ENCODE measurements at regions not wholly inside any gene's neighbourhood (a gene's known extent, or its start where the extent isn't known, plus 50 kb on each side); places are given as distances from the start of the nearest gene placed in this dataset.
"Not testable (repeated sequence)": the region's sequence is repeated elsewhere in the genome, so short reads cannot be mapped to it uniquely, and the experiment has no call there.

DNA sequence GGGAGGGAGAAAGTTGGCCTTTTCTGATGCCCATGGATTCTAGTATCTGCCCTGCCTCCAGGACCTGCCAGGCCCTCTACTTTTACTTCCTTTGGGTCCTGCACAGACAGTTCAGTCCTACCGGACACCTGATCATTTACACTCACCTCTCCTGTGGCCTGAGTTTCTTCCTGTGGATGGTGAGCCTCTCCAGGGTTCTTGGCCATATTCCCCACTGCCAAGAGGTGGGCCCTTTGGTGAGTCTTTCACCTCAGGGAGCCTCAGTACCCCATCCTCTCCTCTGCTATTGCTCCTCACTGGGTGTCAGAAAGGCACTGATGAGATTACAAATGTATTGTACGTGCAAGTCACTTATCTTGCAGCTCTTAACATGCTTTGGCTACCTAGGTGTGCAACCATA, 81.4 kb upstream of the ETV3 start:
- DNase-seq = no peak

DNA sequence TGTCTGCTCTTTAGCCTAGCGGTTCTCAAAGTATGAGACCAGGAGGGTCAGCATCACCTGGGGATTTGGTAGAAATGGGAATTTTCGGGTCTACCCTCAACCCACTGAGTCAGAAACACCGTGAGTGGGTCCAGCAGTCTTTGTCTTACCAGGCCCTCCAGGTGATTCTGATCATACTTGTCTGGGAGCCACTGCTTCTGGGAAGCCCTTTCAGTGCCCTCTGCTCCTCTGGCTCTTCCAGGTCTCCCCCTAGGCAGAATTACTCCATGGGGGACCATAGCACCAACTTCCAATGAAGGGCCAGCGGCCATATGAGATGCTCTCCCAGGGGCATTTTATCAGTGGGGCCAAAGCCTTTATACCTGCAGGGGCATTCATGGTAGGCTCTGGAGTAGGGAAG, 81.0 kb upstream of the ETV3 start:
- DNase-seq = no peak

DNA sequence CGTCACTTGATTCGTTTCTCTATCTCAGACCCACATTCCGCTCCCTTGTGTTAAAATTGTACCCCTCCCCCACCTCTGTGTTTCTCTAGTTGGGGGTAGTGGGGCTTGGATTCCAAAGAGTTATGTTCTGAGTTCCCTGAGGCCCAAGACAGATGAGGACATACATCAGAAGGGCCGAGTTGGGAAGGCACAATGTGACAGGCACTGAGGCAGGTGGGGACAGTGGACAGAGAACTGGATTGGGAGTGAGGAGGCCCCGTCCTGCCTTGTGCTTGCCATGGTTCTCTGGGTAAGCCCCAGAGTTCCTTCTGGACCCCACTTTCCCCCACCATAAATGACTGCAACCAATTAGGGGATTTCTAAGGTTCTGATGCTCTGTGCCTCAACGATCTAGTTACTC, 80.5 kb upstream of the ETV3 start:
- DNase-seq = no peak

DNA sequence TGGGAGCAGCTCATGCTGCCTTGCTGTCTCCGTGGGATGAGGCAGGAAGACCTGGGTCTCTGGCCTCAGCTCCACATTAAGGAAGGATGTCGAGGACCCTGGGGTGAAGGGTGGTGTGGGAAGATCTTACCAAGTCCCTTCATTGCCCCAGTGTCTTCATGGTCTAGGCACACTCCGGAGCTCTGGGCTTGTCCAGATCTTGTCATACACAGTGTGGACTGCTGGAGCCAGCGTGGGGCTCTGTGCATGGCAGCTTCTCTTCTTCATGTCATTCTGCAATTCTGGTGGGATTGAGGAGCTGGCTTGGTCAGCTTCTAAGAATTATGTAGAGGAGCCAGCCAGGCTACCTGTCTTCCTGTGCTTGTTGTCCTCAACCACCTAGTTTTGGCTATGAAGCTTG, 79.3 kb upstream of the ETV3 start:
- no peak for DNase-seq

DNA sequence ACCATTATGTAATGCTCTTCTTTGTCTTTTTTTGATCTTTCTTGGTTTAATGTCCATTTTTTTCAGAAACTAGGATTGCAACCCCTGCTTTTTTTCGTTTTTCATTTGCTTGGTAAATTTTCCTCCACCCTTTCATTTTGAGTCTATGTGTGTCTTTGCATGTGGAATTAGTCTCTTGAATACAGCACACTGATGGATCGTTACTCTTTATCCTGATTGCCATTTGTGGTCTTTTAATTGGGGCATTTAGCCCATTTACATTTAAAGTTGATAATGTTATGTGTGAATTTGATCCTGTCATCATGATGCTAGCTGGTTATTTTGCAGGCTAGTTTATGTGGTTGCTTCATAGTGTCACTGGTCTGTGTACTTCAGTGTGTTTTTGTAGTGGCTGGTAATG, 75.6 kb upstream of the ETV3 start:
- no peak for DNase-seq

DNA sequence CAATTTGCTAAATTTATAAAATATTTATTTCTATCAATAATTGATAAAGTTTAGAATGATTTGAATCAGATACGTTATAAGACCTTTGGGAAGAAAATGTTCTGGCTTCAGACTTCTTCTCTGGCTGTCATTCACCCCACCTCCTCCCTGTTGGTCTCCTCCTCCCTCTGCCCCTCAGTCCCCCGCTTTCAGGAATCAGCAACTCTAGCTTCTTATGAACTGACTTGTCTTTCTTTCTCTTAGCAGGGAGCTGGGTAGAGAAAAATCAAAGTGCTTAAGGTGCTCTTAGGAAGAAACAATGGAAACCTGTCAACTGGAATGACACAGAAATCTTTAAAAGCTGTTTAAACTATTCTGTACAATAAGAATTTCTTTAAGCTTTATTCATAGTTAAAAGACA, 71.3 kb upstream of the ETV3 start:
- DNase-seq = no peak

DNA sequence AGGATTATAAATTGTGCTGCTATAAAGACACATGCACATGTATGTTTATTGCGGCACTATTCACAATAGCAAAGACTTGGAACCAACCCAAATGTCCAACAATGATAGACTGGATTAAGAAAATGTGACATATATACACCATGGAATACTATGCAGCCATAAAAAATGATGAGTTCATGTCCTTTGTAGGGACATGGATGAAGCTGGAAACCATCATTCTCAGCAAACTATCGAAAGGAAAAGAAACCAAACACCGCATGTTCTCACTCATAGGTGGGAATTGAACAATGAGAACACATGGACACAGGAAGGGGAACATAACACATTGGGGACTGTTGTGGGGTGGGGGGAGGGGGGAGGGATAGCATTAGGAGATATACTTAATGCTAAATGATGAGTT, 67.8 kb upstream of the ETV3 start:
- not testable (repeated sequence) for DNase-seq

DNA sequence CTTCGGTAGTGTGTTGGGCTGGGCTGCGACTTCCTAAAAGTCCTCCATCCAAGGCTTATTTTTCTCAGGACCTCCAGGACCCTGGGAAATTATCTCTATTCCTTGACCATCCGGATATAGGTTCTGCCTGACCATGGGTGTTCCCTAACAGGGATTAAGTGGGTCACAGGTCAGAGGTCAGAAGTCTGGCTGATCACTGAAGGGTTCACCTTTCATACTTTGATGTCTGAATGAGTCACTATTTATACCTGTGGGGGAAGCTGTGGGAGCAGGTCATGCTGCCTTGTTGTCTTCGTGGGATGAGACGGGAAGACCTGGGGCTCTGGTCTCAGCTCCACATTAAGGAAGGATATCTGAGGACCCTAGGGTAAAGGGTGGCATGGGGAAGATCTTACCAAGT, 65.0 kb upstream of the ETV3 start:
- DNase-seq = no peak

DNA sequence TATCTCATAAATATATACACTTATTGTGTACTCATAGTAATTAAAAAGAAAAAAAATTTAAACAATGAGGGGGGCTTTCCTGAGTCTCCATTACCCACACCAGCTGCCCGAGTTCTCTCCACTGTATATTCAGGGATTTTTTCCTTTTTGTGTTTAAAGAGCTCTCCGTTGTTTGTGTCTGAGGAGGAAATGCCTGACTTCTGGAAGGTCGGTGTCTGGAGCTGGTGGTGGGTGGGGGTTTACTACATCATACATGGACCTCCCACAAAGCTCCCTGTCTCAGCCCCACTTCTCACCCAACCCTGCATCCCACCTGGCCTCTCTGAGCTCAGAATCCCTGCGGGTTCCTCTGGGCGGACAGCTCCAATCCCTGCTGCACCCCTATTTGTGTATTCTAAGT, 64.1 kb upstream of the ETV3 start:
- no peak for DNase-seq

DNA sequence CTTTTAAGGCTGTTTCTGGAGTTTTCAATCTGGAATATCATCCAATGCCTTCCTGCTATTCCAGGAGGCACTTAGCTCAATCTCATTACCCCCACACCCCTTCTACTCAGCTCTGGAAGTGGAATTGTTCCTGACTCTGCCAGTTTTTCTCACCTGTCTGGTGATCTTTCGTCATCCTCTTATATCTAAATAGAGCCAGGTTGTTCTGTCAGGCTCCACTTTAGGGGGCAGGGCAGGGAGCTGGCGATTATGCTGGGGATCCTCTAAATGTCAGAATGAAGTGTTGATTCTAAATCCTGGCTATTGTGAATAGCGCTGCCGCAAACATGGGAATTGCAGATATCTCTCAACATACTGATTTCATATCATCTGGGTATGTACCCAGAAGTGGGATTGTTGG, 63.6 kb upstream of the ETV3 start:
- DNase-seq = no peak

DNA sequence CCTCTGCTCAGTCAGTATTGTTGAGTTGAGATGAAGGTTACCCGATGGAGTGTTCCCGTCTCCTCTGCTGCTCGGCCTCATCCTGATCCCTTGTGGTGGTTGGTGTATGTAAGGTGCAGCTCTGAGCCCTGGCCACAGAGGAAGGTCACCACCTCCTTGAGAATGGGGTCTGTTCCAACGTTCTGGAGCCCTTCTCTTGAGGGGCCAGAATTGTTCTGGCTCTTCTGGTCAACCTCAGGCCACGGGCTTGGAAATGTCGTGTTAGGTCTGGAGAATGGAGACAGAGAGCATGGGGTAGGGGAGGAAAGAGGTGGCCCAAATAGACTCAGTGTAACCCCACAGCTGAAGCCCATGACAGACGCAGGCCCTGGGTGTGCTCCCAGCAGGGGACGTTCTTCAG, 62.3 kb upstream of the ETV3 start:
- DNase-seq = no peak

DNA sequence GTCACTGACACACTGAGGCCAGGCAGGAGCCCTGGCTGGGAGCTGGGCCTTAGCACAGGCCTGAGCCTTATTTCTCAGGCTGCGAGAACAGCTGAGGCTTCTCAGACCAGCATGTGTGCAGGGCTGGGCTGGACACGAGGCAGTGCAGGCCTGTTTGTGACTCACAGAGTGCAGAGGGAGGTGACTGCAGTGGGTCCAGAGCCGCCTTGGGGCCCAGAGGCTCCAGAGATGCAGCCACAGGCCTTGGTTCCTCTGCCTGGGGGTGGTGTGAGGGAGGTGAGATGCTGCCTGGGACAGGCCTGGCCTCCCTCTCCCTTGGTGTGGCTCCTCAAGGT, 61.2 kb upstream of the ETV3 start:
- no peak for DNase-seq

DNA sequence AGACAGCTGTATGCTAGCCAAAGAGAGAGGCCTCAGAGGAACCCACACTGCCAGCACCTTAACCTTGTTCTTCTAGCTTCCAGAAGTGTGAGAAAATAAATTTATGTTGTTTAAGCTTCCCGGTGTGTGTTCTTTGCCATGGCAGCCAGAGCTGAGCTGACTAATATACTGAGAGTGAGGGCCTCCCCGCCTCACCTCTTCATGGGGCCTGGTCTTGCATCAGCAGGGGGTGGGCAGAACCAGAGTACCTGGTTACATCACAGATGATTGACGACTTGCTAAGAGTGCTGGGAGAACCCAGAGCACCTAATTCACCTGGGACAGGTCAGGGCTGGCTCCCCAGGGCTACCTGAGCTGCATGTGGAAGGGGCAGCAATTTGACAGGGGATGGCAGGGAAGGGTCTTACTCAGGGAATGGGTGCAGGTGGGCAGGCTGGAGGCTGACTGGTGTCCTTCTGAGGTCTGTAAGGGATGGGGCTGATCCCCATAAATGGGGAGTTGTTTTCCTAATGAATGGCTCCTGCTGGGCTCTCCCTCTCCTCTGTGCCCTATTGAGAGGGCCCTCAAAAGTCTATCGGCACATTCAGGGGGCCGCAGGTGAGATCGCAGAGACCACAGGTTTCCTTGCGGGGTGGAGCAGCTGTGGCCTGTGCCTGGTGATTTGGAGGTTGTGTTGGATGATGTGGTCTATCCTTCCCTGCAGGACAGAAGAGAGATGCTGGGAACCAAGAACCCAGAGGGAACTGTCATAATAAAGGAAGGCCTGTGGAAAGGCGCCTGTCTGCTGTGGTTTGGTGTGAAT, 60.6 kb upstream of the ETV3 start:
- peak; percentile 26 to 41 for DNase-seq

DNA sequence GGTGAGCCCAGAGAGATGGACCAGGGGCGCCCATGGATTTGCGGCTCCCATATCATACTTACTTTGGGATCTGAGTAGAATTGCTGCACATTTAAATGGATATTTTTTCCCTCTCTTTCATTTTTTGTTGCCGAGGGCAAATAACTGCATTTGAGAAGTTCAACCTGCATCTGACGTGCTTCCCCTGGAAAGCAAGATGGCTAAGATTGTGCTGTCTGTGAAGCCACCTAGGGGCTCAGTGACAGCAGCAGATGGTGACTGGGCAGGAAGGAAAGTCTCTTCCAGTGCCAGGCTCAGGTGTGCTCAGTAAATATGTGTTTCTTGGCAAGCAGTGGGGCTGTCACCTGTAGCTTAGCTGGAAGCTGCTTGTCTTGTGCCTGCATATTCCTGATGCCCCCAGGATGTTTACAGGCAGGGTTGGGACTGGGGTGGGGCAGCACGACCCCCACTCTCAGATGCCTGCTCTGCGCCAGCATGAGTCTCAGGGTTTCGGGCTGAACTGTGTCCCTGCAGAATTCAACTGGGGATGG, 59.8 kb upstream of the ETV3 start:
- DNase-seq = no peak

DNA sequence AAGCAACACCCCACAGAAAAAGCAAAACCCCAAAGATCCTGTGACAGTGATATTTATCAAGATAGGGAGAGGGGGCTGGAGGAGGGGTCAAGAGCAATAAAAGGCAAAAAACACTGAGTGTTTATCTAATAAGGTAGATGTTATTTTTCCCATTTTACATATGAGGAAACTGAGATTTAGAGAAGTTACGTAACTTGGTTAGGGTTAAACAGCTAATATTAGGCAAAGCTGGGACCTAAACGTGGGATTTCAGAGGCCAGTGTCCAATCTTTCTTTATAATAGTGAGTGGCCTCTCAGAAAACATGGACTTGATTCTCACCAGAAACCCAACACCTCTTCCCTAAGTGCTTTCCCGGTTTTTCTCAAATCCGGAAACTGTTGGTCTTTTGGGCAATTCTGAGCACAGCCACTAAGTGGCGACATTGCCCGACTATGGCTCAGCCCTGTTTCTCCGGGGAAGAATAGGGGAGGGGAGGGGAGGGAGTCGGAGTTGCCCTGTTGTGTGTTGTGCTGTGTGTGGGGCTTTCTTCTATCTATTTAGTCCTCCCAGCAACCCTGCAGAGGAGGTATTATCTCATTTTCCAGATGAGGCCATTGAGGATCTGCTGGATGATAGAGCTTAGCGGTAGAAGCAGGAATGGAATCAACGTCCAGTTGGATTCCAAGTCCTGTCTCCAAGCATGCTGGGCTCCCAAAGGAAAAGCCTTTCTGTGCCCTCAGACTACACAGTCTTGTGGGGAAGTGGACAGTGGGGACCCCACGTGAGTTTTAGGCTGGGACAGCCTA, 58.7 kb upstream of the ETV3 start:
- not testable (repeated sequence) for DNase-seq

DNA sequence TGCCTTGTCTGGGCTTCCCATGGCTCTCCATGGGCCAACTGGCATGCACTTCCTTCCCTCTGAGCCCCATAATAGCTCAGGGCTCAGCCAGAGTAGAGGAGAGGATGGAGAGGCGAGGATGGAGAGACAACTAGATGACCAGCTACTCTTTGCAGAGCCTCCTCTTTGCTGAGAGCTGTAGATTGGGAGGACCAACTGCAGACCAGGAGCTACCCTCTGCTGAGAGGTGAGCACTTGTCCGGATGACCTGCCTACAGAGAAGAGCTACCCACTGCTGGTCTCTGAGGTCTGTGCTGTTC, 58.0 kb upstream of the ETV3 start:
- DNase-seq = no peak

DNA sequence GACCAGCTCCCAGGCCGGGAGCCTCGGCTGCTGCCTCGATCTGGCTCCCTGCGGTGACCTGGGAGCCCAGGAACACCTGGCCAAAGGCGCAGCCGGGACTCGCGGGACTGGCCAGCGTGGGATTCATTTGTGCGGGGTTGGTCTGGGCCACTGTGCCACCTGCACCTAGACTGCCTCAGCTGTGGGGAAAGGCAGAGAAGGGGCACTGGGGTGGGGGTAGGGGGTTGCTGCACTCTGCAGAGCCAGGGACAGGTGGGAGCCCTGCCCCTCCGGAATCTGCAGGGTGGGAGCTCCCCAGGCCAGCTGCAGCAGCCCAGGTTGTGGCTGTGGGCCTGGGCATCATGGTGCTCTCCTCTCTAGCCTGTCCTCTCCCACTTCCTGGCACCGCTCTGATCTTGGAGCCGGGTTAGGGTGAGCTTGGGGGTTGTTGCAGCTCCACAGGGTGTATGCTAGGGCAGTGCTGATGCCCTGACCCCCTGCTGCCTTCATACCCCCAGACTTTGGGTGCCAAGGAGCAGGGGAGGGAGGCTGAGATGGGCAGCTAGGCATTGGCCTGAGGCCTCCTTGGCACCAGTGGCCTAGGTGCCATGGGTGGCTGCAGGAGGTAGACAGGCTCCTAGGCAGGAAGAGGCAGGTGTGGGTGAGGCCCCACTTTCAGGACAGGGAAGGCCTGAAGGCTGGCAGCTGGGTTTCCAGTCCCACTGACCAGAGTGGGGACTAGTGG, 57.5 kb upstream of the ETV3 start:
- DNase-seq = no peak

DNA sequence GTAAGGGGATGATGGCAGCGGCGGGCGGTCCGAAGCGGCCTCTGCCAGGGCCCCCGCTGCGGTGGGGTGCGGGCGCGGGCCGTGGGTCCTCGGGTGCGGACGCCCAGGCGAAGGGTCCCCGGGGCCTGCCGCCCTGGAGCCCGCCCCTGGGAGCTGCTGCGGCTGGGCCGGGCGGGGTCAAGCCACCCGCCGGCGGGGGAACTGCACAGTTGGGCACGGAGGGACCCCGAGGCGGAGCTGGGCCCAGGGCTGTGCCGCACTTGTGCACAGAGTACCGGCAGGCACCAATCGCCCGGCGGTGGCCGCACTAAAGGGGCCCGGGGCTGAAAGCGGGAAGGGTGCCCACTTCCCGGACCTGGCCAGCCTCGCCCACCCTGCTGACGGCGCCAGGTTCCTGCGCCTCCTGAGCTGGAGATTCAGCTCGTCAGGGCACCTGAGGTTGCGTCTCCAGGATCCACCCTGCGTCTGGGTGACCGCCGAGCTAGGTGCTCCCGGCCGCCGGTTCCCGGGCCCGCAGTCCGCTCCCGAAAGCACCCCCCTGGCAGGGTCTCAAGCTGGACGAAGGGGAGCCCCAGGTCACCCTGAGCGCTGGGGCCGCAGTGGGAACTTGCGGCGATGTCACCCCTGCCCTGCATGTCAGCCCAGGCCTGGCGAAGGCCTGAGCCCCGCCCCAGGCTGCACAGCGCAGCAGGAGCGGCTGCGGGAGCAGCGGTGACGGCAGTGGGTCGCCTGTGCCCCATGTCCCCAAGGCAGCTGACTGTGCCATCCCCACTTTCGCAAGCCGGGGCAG, 56.7 kb upstream of the ETV3 start:
- DNase-seq = no peak

DNA sequence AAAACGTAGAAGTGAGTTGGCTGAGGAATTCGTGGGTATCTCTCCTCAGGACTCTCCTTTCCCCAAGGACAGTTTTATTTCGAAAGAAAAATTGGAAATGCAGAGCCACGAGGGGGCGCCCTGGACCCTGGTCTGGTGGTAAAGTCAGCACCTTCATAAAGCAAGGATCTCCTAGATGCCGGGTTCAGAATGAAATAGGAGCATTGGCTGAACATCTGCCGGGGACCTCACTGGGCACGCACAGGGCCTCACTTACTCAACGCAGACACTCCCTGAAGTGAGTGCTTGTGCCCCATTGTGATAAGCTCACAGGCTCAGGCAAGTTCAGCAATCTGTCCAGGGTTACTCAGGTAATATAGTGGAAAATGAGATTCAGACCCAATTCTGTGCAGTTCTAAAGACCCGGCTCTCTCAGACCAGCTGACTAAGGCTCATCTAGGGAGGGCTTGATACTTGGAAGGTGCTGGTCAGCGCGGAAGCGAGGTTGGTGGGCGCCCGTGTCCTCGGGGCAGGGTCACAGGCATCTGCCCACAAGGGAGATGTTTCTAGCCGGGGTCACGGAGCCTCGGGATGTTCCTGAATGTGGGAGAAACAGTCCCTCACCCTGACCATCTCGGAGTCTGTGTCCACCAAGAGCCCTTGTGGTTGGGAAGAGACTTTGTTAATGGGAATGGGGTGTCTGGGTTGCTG, 55.7 kb upstream of the ETV3 start:
- peak in 1 of 2 donors; percentile 32 for DNase-seq

DNA sequence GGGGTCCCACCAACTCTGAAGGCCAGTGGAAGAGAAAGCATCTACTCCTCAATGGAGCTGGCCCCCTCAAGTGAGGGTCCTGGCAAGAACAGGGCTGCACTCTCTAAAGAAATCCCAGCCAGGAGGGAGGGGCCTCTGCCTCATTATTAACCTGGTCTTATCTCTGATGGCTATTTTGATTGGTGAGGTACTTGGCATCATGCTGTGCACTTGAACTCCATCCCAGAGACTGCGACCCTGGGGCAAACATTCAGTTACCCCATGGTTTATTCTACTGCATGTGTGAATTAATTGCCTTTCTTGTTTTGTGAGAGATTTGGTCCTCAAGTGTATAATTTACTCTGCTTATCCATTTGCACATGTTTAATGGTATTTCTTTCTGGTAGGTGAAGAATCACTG, 55.0 kb upstream of the ETV3 start:
- no peak for DNase-seq

Measured in right lung (tissue), 2 donors.